NCI-H748 (cell line): ENCODE measurements at regions not wholly inside any gene's neighbourhood (a gene's known extent, or its start where the extent isn't known, plus 50 kb on each side); places are given as distances from the start of the nearest gene placed in this dataset.

Experiments
- DNase-seq: peaks from one replicate; lab custom pipeline; 2025; ENCODE audit not compliant: unreplicated experiment; lab: John Stamatoyannopoulos, UW

- no peak for DNase-seq
These were observed 109.8 kb downstream of the DDX1 start for GRCh38 chr2:15701341-15701907.

DNA sequence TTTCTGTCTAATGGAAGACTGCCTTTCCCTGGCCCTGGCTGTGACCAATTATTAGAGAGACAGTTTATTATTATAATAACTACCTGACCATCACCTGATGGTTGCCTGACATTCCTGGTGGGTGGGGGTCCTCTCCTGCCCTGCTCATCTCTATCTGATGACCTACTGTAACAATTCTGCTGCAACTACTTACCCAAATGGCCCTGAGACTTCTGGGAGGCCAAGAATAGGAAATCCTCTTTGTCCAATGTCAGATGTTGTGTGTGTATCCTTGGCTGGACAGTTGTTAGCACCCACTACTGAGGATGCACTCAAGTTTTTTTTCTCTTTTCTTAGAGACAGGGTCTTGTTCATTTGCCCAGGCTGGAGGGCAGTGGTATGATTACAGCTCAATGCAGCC is 110.3 kb downstream of the DDX1 start:
- DNase-seq: no peak

DNA sequence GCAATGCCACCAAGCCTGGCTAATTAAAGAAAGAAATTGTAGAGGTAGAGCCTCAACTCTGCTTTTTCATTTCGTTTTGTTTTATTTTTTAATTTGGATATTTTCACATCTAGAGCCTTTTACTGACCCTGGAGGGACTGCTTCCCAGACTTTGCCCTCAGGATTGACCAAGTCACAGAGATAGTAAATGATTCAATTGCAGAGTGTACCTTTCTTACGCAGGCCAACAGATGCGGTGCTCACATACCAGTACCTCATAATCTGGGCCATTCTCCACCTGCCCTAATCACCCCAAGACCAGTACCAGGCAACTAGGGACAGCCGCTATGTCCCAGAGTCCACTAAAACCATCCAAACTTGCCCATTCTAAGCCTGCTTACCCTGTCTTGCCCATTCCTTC is 110.8 kb downstream of the DDX1 start:
- DNase-seq: no peak

DNA sequence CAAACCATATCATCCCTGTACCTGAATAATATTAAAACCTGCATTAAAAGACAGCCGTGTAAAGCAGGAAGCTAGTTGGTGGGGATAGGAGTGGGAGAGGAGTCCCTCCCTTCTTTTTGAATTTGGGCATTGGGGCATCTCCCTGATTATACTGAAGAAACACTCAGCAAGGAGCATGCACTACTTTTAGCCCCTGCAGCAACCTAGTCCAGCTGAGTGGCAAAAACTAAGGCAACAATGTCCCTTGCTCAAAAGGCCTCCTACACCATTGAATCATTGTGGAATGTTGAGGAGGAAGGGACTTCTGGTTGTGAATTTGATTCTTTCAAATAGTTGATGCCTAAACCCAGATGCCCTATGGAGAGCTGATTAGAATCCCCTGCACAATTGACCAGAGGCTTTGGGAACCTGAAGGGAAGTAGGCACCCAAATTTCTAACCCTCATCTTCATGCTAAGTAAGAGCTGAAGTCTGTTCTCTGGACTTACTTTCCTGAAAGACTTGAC is 111.7 kb downstream of the DDX1 start:
- DNase-seq: no peak

DNA sequence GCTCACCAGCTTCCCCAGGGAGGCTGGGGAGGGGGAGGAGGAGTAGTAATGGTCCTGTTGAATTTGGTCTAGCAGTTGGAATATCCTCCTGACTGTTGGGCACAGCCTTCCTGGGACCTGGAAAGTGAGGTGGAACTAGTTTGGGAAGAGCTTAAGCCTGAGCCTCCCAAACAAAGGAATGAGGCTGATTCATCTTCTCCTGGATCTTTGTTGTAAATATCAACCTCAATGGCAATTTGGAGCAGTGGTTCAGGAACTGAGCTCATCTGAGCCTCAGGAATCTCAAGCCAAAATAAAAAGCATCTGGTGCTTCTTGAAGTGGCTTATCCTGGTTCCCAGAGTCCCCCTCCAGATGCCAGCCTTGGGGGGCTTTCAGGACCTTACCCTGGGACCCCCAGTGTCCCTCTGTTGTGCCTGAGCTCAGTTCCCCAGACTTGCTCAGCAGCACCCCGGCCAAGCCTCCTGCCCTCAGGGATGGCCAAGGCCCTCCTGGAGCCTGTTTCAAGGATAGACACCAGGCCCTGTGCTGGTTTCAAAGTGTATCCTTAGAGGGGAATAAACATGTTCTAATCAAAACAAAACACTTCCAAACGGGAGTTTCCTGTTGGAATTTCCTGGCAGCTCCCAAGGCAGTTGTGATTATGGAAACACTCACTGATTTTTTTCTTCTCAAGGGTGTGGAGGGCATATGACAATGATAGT is 112.6 kb downstream of the DDX1 start:
- no peak for DNase-seq

GRCh38 chr2:15704788-15705115 is 113.1 kb downstream of the DDX1 start:
- no peak for DNase-seq

- DNase-seq: no peak
These were observed 113.6 kb downstream of the DDX1 start for GRCh38 chr2:15705310-15705709.

GRCh38 chr2:15705839-15706386 is 114.2 kb downstream of the DDX1 start:
- no peak for DNase-seq

GRCh38 chr2:15706424-15706823 is 114.8 kb downstream of the DDX1 start:
- no peak for DNase-seq

- no peak for DNase-seq
These were observed 115.4 kb downstream of the DDX1 start for GRCh38 chr2:15706986-15707632.

DNA sequence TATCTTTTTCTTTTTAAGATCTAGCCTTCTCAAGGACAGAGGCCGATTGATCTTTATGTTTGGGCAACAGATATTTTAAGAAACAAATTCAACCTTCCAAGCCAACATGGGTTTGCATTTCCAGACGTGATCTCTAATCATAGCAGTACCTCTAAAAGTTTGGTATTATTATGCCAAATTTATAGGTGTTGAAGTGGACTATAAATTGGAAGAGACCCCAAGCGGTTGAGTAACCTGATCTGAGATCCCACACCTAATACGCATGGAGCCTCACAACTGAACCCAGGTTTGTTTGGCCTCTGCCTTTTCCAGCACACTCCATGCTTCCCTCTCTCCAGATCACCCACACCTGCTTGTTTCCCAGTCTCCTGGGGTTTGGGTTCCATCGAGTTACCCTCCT is 116.5 kb downstream of the DDX1 start:
- no peak for DNase-seq

DNA sequence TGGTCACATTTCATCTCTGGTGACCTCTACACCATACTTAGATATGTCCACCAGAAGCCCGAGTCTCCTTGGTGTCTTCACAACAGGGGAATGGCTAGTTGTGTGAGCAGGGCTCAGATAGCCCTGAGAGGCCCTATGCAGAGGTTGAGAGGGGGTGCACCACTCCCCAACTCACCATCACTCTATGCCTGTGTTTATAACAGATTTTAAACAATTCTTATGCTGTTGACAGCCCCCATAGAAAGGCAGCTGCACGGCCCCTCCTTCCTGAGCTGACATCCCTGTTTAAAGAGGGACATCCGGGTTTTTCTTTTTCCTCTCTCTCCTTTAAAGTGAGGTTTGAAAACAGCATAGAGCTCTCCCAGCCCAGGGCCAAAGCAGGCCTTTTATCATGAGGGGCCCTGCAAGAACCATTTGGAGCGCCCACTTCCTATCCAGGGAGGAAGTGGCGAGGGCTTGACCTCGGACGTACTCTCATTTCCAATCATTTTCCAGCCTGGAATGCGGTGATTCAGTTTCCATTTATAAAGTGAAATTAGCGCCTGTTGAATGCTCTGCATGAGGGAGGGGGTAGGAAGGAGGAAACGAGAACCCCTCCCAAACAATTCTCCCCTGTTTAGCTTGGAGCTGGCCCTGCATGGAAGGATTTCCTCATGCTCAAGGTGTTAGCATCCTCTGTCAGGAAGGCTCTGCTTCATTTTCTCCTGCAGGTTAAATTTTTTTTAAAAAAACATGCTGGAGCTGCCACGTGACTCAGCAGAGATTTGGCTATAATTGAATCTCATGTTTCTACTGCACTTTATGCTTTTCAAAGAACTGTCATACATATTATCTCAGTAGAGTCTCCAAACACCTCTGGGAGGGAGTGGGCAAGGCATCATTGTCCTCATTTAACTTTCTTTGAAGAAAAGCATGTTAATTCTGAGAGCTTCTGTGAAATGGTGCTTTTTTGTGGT is 117.5 kb downstream of the DDX1 start:
- DNase-seq: no peak

- DNase-seq: no peak
These were observed 119.6 kb downstream of the DDX1 start for GRCh38 chr2:15711126-15711860.

GRCh38 chr2:15712551-15713342 is 121.1 kb downstream of the DDX1 start:
- no peak for DNase-seq

DNA sequence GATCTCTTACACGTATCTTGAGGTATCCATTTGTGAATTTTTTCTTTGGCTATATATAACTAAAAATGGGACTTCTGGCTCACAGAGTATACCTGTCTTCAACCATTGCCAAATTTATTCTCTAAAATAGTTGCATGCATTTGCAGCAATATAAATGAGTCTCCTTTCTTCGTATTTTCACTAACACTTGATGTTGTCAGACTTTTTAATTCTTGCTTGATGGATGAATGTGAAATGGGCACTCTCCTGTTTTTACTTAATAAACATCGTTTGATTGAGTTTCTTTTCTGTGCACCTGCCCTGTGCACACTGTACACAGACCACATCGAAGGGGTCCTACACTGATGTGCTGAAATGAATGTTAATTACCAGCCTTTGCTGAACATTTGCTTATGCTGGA is 121.8 kb downstream of the DDX1 start:
- DNase-seq: no peak

DNA sequence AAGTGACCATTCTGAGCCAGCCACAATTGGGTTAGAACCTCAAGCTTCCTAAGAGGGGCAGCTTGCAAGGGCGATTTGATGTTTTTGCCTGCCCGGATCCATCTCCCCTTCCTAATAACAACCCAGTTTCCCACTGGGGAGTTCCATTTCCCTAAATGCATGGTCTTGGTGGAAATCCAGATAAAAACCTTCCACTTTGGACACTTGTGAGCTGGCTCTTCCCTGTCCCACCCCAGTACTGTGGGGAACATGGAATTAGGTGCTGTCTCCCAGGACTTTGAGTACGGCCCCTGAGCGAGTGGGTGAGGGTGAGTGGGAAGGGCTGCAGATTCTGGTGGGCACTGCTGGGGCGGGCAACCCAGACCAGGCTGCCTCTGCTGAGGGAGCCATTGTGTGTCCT is 122.3 kb downstream of the DDX1 start:
- DNase-seq: no peak

DNA sequence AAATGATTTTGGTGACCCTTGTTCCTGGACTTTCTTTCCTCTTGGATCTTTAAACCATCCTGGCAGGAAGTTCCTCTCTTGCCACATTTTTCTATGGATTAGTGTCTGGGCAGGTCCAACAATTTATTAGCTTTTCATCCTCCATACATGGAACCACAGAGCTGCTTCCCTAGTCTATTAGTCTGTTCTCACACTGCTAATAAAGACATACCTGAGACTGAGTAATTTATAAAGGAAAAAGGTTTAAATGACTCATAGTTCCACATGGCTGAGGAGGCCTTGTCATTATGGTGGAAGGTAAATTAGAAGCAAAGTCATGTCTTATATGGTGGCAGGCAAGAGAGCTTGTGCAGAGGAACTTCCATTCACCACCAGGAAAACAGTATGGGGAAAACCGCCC is 122.9 kb downstream of the DDX1 start:
- DNase-seq: no peak

DNA sequence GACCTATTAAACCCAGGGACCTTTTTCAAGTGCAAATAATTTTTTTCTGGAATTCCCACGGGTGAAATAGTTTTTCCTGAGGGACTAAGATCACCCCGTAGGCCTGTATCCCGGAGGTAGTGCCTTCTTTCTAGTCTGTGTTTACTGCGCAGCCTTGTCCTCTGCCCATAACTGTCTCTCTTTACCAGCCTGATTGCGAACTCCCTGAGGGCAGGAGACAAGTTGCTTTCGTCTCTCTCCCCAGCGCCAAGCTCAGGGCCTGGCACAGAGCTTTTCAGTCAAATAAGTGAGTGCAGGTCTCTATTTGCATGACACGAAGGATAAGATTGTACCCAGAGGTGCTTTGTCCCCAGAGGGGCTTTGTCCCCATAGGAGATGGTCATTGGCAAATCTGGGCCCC is 123.9 kb downstream of the DDX1 start:
- no peak for DNase-seq

GRCh38 chr2:15718103-15718943 is 126.7 kb downstream of the DDX1 start:
- no peak for DNase-seq
